Adrenal gland (tissue), 5 donors: ENCODE measurements at regions not wholly inside any gene's neighbourhood (a gene's known extent, or its start where the extent isn't known, plus 50 kb on each side); places are given as distances from the start of the nearest gene placed in this dataset.

Experiments
- POLR2A ChIP-seq, 2 donors: fragments of 450-650 bp; IDR thresholded peaks; one replicate each; pipeline ENCODE4 v1.6.1; 2017; ENCODE audit warnings: antibody characterized with exemption in 2 of 2, mild to moderate bottlenecking in 2 of 2, moderate library complexity in 1 of 2
- TF ChIP-seq, protein P1 (sequence below), 6 experiments: fragments of 450-650 bp in 4 of 6; fragments of 200-600 bp in 2 of 6; sonication (generic) in 1 of 6; IDR thresholded peaks; 1 replicate in 5 of 6; 2 replicates in 1 of 6; pipeline versions ENCODE4 v1.5.1 to v1.8.0; 2016 to 2021; ENCODE audit warnings: antibody characterized with exemption in 6 of 6, mild to moderate bottlenecking in 2 of 6, moderate library complexity in 1 of 6
- donor health status: DM: no; HTN: no; CAD: no.

DNA sequence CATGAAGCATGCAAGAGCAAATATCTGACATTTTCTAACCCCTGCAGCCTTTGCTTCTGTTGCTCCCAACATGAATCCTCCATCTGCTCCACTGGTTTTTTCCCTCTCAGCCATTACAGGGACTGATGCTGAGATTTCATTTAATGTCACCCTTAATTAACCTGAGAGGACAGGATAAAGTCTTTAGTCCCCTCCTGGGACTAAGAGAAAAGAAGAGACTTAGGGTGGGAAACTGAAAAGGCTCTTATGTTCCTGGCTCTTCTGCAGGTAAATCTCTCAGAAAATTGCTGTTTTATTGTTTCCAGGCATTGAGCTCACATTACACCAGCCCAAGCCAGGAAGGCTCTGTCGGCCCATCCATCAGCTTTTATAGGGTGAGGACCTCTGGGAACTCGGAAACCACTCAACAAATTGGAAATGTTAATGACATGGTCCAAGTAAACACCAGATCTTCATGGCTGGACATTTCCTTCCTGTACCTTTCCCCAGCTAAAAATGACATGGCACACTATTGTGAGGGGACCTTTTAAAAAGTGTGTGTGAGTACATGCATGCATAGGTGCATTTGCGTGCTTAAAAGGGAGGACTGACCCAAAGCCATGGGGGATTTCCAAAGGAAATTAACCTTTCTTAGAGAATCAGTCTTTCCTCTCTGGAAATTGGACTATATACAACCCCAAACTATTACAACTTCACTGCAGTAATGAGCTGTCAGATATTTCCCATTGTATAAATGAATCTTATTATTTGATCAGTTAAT is 408.1 kb upstream of the TMTC1 start:
- TF ChIP-seq, protein P1, sequence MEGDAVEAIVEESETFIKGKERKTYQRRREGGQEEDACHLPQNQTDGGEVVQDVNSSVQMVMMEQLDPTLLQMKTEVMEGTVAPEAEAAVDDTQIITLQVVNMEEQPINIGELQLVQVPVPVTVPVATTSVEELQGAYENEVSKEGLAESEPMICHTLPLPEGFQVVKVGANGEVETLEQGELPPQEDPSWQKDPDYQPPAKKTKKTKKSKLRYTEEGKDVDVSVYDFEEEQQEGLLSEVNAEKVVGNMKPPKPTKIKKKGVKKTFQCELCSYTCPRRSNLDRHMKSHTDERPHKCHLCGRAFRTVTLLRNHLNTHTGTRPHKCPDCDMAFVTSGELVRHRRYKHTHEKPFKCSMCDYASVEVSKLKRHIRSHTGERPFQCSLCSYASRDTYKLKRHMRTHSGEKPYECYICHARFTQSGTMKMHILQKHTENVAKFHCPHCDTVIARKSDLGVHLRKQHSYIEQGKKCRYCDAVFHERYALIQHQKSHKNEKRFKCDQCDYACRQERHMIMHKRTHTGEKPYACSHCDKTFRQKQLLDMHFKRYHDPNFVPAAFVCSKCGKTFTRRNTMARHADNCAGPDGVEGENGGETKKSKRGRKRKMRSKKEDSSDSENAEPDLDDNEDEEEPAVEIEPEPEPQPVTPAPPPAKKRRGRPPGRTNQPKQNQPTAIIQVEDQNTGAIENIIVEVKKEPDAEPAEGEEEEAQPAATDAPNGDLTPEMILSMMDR (IDR thresholded peaks at IDR 0.05) = no peak
- TF ChIP-seq POLR2A (IDR thresholded peaks at IDR 0.05) = no peak
